Psoas muscle (tissue), 7 donors: ENCODE measurements at regions not wholly inside any gene's neighbourhood (a gene's known extent, or its start where the extent isn't known, plus 50 kb on each side); places are given as distances from the start of the nearest gene placed in this dataset.

Source experiments
- ATAC-seq, 4 donors: fragments of 200-7000 bp; cut with Tn5 transposase; one replicate each; pipeline ENCODE4 v1.9.1; 2020; ENCODE audit warnings: moderate library complexity in 3 of 4, mild to moderate bottlenecking in 2 of 4
- DNase-seq, 2 donors: peaks; one replicate each; pipeline ENCODE4 v3.0.0-alpha.2; 2020
- H3K27ac ChIP-seq: fragments of 200-600 bp; one replicate; pipeline ENCODE4 v1.8.0; 2022
- H3K27me3 ChIP-seq, 3 donors: fragments of 200-600 bp in 1 of 3; one replicate each; pipeline versions ENCODE4 v1.6.1 to v1.8.0; 2013 to 2022; ENCODE audit warnings: low read length in 2 of 3, mild to moderate bottlenecking in 2 of 3, moderate library complexity in 1 of 3; ENCODE audit not compliant: insufficient read depth in 3 of 3
- H3K36me3 ChIP-seq, 2 donors: fragments of 200-600 bp in 1 of 2; one replicate each; pipeline versions ENCODE4 v1.6.1 to v1.8.0; 2013 to 2022; ENCODE audit warnings: low read depth in 1 of 2, mild to moderate bottlenecking in 1 of 2, moderate library complexity in 1 of 2; ENCODE audit not compliant: insufficient read depth in 1 of 2
- H3K4me1 ChIP-seq: fragments of 200-600 bp; one replicate; pipeline ENCODE4 v1.8.0; 2022
- H3K4me3 ChIP-seq: fragments of 200-600 bp; one replicate; pipeline ENCODE4 v1.8.0; 2022; ENCODE audit warnings: mild to moderate bottlenecking
- H3K9me3 ChIP-seq: fragments of 200-600 bp; one replicate; pipeline ENCODE4 v1.8.0; 2022
- whole genome bisulfite sequencing, 3 donors: extraction: QIAGEN DNeasy Blood & Tissue Kit; methylation state at CpG; one replicate each; pipeline versions ENCODE4 v1.1.6 to v1.1.7; 2013; 5-methylcytosine and 5-hydroxymethylcytosine counted together
- intact Hi-C, 2 donors: fragments of 100-400 bp; cut with DNase I; formaldehyde crosslinking; loops; one replicate each; pipeline versions ENCODE4 v1.11.0 to v1.14.2; 2022
- TF ChIP-seq, protein P1 (sequence below): fragments of 200-600 bp; IDR thresholded peaks from one replicate; pipeline ENCODE4 v1.8.0; 2022; ENCODE audit warnings: antibody characterized with exemption
- donor health status: healthy with polysubstance abuse.
- donor health status: DM: no; HTN: no; CAD: no; lungs with moderate emphysema.
- donor health status: Bipolar disorder and iron deficiency.
- donor health status: healthy.
- donor health status: DM: yes; HTN: yes; CAD: no.
- donor health status: DM: no; HTN: no; CAD: no.
- donor health status: DM: yes; HTN: yes; CAD: no.

DNA sequence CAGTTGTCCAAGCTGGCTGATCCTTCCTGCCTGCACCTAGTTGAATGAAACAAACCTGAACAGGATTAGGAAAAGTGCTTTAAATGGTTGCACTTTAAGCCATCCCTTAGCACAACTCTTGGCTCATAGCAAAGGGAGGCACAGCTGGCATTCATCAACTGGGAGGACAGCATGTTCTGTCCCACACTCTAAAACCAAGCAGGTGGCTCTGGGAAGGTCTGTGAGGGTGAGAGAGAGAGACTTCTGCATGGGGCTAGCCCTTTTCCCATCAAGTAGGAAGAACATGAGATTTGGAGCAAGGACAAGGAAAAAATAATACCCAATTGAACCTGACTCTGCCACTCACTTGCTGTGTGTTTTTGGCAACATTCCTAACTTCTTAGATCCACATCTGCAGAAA lies 140.9 kb upstream of the CCL2 start:
- no peak overlapping the region for H3K4me3 ChIP-seq
- no peaks in the 10 kb centered on the region for H3K9me3 ChIP-seq
- intact Hi-C loops, result no loop called here
- H3K27ac ChIP-seq, result no peak overlapping the region
- ATAC-seq (no peak), DNase-seq (no peak)
- H3K27me3 ChIP-seq, result peaks cover 0 to 6% (median 3%) of the 10 kb centered on the region in 3 donors
- H3K36me3 ChIP-seq, result no peaks in the 10 kb centered on the region
- H3K4me1 ChIP-seq, result no peaks in the 10 kb centered on the region
- TF ChIP-seq, protein P1, sequence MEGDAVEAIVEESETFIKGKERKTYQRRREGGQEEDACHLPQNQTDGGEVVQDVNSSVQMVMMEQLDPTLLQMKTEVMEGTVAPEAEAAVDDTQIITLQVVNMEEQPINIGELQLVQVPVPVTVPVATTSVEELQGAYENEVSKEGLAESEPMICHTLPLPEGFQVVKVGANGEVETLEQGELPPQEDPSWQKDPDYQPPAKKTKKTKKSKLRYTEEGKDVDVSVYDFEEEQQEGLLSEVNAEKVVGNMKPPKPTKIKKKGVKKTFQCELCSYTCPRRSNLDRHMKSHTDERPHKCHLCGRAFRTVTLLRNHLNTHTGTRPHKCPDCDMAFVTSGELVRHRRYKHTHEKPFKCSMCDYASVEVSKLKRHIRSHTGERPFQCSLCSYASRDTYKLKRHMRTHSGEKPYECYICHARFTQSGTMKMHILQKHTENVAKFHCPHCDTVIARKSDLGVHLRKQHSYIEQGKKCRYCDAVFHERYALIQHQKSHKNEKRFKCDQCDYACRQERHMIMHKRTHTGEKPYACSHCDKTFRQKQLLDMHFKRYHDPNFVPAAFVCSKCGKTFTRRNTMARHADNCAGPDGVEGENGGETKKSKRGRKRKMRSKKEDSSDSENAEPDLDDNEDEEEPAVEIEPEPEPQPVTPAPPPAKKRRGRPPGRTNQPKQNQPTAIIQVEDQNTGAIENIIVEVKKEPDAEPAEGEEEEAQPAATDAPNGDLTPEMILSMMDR, result no peak

DNA sequence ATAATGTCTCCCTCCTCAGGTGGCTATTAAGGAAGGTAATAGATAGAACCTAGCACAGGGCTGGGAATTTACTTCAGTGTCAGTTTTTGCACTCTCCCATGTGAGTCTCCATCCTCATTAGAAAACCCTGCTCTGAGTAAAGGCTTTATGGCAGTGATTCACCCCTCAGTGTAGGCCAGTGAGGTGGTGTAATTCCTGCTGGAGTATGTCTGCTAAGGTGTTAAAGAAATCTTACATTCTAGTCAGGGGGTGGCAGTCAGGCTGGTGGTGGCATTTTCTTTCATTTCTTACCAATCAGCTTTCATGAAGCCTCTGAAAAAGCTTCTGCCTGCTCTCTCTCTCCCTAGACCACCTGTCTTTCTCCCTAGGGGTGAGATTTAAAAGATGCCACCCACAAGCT lies 138.8 kb upstream of the CCL2 start:
- intact Hi-C loops, result no loop called here
- Histone ChIP-seq H3K4me3 (no peak overlapping the region), H3K9me3 (no peaks in the 10 kb centered on the region), H3K4me1 (no peaks in the 10 kb centered on the region), H3K27me3 (peaks cover 0 to 6% (median 3%) of the 10 kb centered on the region in 3 donors), H3K27ac (no peak overlapping the region), H3K36me3 (no peaks in the 10 kb centered on the region)
- TF ChIP-seq, protein P1, result no peak
- DNase-seq (no peak), ATAC-seq (no peak)

DNA sequence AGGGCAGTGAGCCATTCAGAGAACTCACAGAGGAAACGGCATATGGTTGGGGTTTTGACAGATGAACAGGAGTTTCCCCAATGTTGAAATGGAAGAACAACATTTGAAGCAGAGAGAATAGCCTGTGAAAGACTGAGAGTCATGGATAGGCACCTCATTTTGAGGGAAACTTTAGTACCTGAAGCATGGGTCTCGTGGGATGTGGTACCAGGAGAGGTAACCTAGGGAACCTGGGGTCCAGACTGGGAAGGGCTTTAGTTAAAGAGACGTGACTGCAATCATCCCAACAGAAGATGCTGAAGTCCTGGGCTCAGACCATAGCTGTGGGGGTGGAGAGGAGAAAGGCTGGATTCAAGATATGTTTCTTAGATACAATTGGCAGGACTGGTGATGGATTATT lies 137.8 kb upstream of the CCL2 start:
- Histone ChIP-seq H3K27ac (no peak overlapping the region), H3K4me1 (no peaks in the 10 kb centered on the region), H3K36me3 (no peaks in the 10 kb centered on the region), H3K27me3 (peaks cover 0 to 10% (median 6%) of the 10 kb centered on the region in 3 donors), H3K9me3 (no peaks in the 10 kb centered on the region), H3K4me3 (no peak overlapping the region)
- ATAC-seq (no peak), DNase-seq (no peak)
- intact Hi-C loops, result no loop called here
- 54 to 77% (median 66%) methylated on average over 3 of the region's 3 CpGs for WGBS, 3 donors
- TF ChIP-seq, protein P1, result no peak

DNA sequence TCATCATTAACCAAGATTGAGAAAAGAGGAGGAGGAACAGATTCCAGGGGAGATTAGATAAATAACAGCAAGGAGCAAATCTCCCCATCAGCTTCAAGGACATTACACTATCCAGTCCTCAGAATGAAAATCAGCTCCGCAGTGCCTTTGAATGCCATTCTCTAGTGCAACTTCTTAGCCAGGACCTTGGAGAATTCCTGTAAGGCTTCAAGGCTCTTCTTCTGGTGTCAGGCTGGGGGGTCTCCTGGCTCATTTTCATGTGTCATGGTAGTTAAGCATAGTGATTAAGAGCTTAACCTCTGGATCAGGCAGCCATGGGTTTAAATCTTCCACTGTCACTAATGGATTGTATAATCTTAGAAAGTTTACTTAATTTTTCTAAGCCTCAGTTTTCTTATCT lies 137.3 kb upstream of the CCL2 start:
- H3K9me3 ChIP-seq, result no peaks in the 10 kb centered on the region
- H3K4me3 ChIP-seq, result no peak overlapping the region
- no peaks in the 10 kb centered on the region for H3K4me1 ChIP-seq
- no peak for ATAC-seq
- intact Hi-C loops, result no loop called here
- no peak for DNase-seq
- H3K27ac ChIP-seq, result no peak overlapping the region
- TF ChIP-seq, protein P1, result no peak
- peaks cover 0 to 15% (median 6%) of the 10 kb centered on the region in 3 donors for H3K27me3 ChIP-seq
- H3K36me3 ChIP-seq, result no peaks in the 10 kb centered on the region
- 86 to 93% (median 88%) methylated on average over 1 of the region's 1 CpG for WGBS, 3 donors

DNA sequence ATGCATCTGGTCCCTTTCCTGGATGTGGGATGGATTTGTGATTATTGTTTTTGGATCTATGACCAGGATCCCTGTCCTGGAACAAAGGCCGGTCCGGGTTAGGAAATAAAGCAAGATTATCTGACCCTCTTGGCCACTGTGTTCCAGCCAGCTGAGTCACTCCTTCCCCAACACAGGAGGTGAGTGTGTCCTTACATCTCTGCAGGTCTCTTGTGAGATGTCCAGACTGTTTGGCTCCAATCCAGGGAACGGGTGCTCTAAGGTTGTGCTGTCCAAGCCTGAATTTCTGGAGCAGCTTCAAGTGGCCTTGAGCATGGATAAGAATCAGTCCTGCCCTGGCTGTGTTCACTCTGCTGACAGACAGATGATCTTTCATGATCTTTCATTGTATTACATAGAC lies 136.5 kb upstream of the CCL2 start:
- Histone ChIP-seq H3K4me3 (no peak overlapping the region), H3K9me3 (no peaks in the 10 kb centered on the region), H3K36me3 (no peaks in the 10 kb centered on the region), H3K27me3 (peaks cover 0 to 23% (median 6%) of the 10 kb centered on the region in 3 donors), H3K4me1 (no peaks in the 10 kb centered on the region), H3K27ac (no peak overlapping the region)
- 23 to 40% (median 25%) methylated on average over 3 of the region's 3 CpGs for WGBS, 3 donors
- no peak for DNase-seq
- intact Hi-C loops, result no loop called here
- ATAC-seq, result no peak
- TF ChIP-seq, protein P1, result no peak
